ENCODE measurements at regions not wholly inside any gene's neighbourhood (a gene's known extent, or its start where the extent isn't known, plus 50 kb on each side); places are given as distances from the start of the nearest gene placed in this dataset.

DNA sequence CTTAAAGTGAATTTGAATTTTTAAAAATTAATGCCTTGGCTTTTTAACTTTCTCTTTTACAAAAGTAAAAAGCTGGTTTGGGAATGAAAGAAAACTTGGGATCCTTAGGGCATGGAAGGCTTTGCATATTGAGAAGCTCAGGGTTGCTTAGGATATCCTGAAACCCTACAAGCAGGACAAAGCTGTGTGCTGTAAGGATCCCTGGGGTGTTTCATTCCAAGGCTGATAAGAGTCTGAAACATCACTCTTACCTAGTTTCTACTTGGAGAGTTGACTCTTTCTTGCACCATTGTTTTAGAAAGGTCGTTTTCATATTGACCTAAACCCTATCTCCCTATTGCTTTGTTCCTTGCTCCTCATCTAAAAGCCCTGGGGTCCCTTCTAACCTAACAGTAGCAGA is 325.9 kb upstream of the NT5C1B start:
- Histone ChIP-seq H3K9me3 (ENCODE audit: control insufficient read depth, insufficient read depth, low read depth, low read length) (no peaks in the 10 kb centered on the region), H3K27ac (ENCODE audit: extremely low read depth, low read depth, low read length) (no peak overlapping the region), H3K36me3 (ENCODE audit: control insufficient read depth in 2 of 2, insufficient read depth in 1 of 2, low read length in 2 of 2) (no peaks in the 10 kb centered on the region; a peak in 1 of 3 replicates), H3K4me3 (ENCODE audit: low read depth, low read length) (no peak overlapping the region), H3K4me1 (ENCODE audit: control insufficient read depth, insufficient read depth, low read length) (0 out of 2 replicates have a peak, but pooled peaks cover 2% of the 10 kb centered on the region)
- POLR2A ChIA-PET, result no interaction called here
- CTCF ChIA-PET, result no interaction called here
- TF ChIP-seq ZNF248 (tag by site-specific recombination; IDR thresholded peaks at IDR 0.05) (no peak), SCRT2 (tag by site-specific recombination; IDR thresholded peaks at IDR 0.05) (no peak)

DNA sequence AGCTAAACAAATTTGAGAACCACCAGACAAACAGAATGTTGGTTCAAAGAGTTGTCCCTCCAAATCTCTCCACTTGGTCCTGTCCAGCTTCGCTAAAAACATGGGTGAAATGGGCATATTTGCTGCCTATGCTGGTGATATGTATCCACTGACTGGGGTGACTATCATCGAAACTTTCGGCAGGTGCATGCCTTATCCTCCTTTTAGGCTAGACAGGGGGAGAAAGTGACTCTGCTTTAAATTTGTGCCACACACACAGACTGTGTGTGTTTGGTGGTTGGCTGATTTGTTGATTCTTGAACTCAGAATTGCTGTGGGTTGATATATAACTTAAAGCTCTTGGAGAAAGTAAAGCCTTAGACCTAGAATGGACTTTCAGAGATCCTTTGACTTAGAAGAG is 324.1 kb upstream of the NT5C1B start:
- POLR2A ChIA-PET, result no interaction called here
- no peaks in the 10 kb centered on the region; a peak in 1 of 3 replicates for H3K36me3 ChIP-seq (ENCODE audit: control insufficient read depth in 2 of 2, insufficient read depth in 1 of 2, low read length in 2 of 2)
- no peak for TF ChIP-seq ZNF335 (tag by site-specific recombination; conservative IDR thresholded peaks at IDR 0.05)

GRCh38 chr2:18912225-18912888 is 323.0 kb upstream of the NT5C1B start:
- Histone ChIP-seq H3K27ac (ENCODE audit: extremely low read depth, low read depth, low read length) (no peak overlapping the region), H3K4me3 (ENCODE audit: low read depth, low read length) (no peak overlapping the region), H3K9me3 (ENCODE audit: control insufficient read depth, insufficient read depth, low read depth, low read length) (no peaks in the 10 kb centered on the region), H3K36me3 (ENCODE audit: control insufficient read depth in 2 of 2, insufficient read depth in 1 of 2, low read length in 2 of 2) (no peaks in the 10 kb centered on the region; a peak in 1 of 3 replicates), H3K4me1 (ENCODE audit: control insufficient read depth, insufficient read depth, low read length) (0 out of 2 replicates have a peak, but pooled peaks cover 2% of the 10 kb centered on the region)
- no peak for TF ChIP-seq ZNF354C (tag by site-specific recombination; IDR thresholded peaks at IDR 0.05; ENCODE audit: borderline replicate concordance, low read depth)
- no peak for TF ChIP-seq ATF2 (tag by site-specific recombination; IDR thresholded peaks at IDR 0.05; ENCODE audit: low read depth)
- no peak for TF ChIP-seq ZNF529 (tag by site-specific recombination; IDR thresholded peaks at IDR 0.05; ENCODE audit: insufficient replicate concordance)
- no peak for TF ChIP-seq HOXC10 (CRISPR knock-in tag; IDR thresholded peaks at IDR 0.05)
- TF ChIP-seq ZNF416 (tag by site-specific recombination; IDR thresholded peaks at IDR 0.05), result no peak
- TF ChIP-seq, protein P1, sequence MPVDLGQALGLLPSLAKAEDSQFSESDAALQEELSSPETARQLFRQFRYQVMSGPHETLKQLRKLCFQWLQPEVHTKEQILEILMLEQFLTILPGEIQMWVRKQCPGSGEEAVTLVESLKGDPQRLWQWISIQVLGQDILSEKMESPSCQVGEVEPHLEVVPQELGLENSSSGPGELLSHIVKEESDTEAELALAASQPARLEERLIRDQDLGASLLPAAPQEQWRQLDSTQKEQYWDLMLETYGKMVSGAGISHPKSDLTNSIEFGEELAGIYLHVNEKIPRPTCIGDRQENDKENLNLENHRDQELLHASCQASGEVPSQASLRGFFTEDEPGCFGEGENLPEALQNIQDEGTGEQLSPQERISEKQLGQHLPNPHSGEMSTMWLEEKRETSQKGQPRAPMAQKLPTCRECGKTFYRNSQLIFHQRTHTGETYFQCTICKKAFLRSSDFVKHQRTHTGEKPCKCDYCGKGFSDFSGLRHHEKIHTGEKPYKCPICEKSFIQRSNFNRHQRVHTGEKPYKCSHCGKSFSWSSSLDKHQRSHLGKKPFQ (tag by site-specific recombination; IDR thresholded peaks at IDR 0.05), result no peak
- no peak for TF ChIP-seq ZNF214 (tag by site-specific recombination; IDR thresholded peaks at IDR 0.05; ENCODE audit: borderline replicate concordance)
- TF ChIP-seq ZSCAN5A (tag by site-specific recombination; IDR thresholded peaks at IDR 0.05), result no peak
- TF ChIP-seq ZNF549 (tag by site-specific recombination; IDR thresholded peaks at IDR 0.05), result no peak
- TF ChIP-seq SETDB1 (IDR thresholded peaks at IDR 0.05; ENCODE audit: insufficient read length, low read length), result no peak
- no peak for TF ChIP-seq ZNF239 (tag by site-specific recombination; IDR thresholded peaks at IDR 0.05)
- TF ChIP-seq, protein P2, sequence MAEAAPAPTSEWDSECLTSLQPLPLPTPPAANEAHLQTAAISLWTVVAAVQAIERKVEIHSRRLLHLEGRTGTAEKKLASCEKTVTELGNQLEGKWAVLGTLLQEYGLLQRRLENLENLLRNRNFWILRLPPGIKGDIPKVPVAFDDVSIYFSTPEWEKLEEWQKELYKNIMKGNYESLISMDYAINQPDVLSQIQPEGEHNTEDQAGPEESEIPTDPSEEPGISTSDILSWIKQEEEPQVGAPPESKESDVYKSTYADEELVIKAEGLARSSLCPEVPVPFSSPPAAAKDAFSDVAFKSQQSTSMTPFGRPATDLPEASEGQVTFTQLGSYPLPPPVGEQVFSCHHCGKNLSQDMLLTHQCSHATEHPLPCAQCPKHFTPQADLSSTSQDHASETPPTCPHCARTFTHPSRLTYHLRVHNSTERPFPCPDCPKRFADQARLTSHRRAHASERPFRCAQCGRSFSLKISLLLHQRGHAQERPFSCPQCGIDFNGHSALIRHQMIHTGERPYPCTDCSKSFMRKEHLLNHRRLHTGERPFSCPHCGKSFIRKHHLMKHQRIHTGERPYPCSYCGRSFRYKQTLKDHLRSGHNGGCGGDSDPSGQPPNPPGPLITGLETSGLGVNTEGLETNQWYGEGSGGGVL (tag by site-specific recombination; IDR thresholded peaks at IDR 0.05), result no peak
- POLR2A ChIA-PET, result no interaction called here
- CTCF ChIA-PET, result no interaction called here

More for the DNA sequence above, 324.1 kb upstream of the NT5C1B start:
- Histone ChIP-seq H3K4me1 (ENCODE audit: control insufficient read depth, insufficient read depth, low read length) (0 out of 2 replicates have a peak, but pooled peaks cover 2% of the 10 kb centered on the region), H3K9me3 (ENCODE audit: control insufficient read depth, insufficient read depth, low read depth, low read length) (no peaks in the 10 kb centered on the region), H3K4me3 (ENCODE audit: low read depth, low read length) (no peak overlapping the region), H3K27ac (ENCODE audit: extremely low read depth, low read depth, low read length) (no peak overlapping the region)
- CTCF ChIA-PET, result interaction anchor here (0.6 kb wide), 1 partner anchor 873 kb away, joined by 3 read pairs; no protein-coding TSS in a partner anchor

All from HEK293 (cell line).